Stimulated activated memory B cell treated with anti-CD40 and anti-IgM and Interleukin-4, amounts not matched to agents 10 μg/mL and 1 μg/mL and 100 μg/mL, for 72 hours (primary cell): ENCODE measurements at regions not wholly inside any gene's neighbourhood (a gene's known extent, or its start where the extent isn't known, plus 50 kb on each side); places are given as distances from the start of the nearest gene placed in this dataset.

Experiments used
- ATAC-seq: fragments of 150-1000 bp; cut with Tn5 transposase; 2 replicates; pipeline ENCODE4 v1.10.0; 2021
- H3K27ac Mint-ChIP-seq: one replicate; pipeline ENCODE4 v1.8.0; 2022; ENCODE audit warnings: mild to moderate bottlenecking, mixed read lengths
- H3K27me3 Mint-ChIP-seq: one replicate; pipeline ENCODE4 v1.8.0; 2022; ENCODE audit warnings: mixed read lengths
- H3K36me3 Mint-ChIP-seq: one replicate; pipeline ENCODE4 v1.8.0; 2022; ENCODE audit warnings: mixed read lengths
- H3K4me1 Mint-ChIP-seq: one replicate; pipeline ENCODE4 v1.8.0; 2022; ENCODE audit warnings: mixed read lengths
- H3K4me3 Mint-ChIP-seq: one replicate; pipeline ENCODE4 v1.8.0; 2022; ENCODE audit warnings: mild to moderate bottlenecking, moderate library complexity, mixed read lengths
- H3K9me3 Mint-ChIP-seq: one replicate; pipeline ENCODE4 v1.8.0; 2022; ENCODE audit warnings: mixed read lengths

GRCh38 chr21:21764281-21764680 is 766.1 kb downstream of the NCAM2 start:
- Mint-ChIP-seq H3K9me3 (peaks cover 1% of the 10 kb centered on the region), H3K27me3 (no peaks in the 10 kb centered on the region), H3K36me3 (no peaks in the 10 kb centered on the region), H3K27ac (no peak overlapping the region), H3K4me1 (no peaks in the 10 kb centered on the region), H3K4me3 (no peak overlapping the region)
- ATAC-seq: no peak

GRCh38 chr21:21767276-21767675 is 769.1 kb downstream of the NCAM2 start:
- Mint-ChIP-seq H3K4me3 (no peak overlapping the region), H3K27ac (no peak overlapping the region), H3K36me3 (no peaks in the 10 kb centered on the region), H3K27me3 (no peaks in the 10 kb centered on the region), H3K9me3 (peaks cover 4% of the 10 kb centered on the region), H3K4me1 (no peaks in the 10 kb centered on the region)
- no peak for ATAC-seq

- Mint-ChIP-seq H3K9me3 (peaks cover 6% of the 10 kb centered on the region), H3K4me3 (no peak overlapping the region), H3K4me1 (no peaks in the 10 kb centered on the region), H3K27ac (no peak overlapping the region), H3K27me3 (no peaks in the 10 kb centered on the region), H3K36me3 (no peaks in the 10 kb centered on the region)
- no peak for ATAC-seq
These were observed 790.4 kb downstream of the NCAM2 start for GRCh38 chr21:21788591-21788990.

GRCh38 chr21:21801921-21802320 is 803.7 kb downstream of the NCAM2 start:
- no peaks in the 10 kb centered on the region for H3K9me3 Mint-ChIP-seq
- ATAC-seq: no peak

GRCh38 chr21:21806711-21807597 is 808.7 kb downstream of the NCAM2 start:
- no peaks in the 10 kb centered on the region for H3K9me3 Mint-ChIP-seq
- H3K4me1 Mint-ChIP-seq: no peaks in the 10 kb centered on the region
- no peak overlapping the region for H3K4me3 Mint-ChIP-seq
- H3K36me3 Mint-ChIP-seq: no peaks in the 10 kb centered on the region
- ATAC-seq: no peak
- H3K27ac Mint-ChIP-seq: no peak overlapping the region
- H3K27me3 Mint-ChIP-seq: no peaks in the 10 kb centered on the region

More at GRCh38 chr21:21801921-21802320, 803.7 kb downstream of the NCAM2 start:
- Mint-ChIP-seq H3K27me3 (no peaks in the 10 kb centered on the region), H3K27ac (no peak overlapping the region), H3K4me1 (no peaks in the 10 kb centered on the region), H3K36me3 (no peaks in the 10 kb centered on the region), H3K4me3 (no peak overlapping the region)

- Mint-ChIP-seq H3K27me3 (no peaks in the 10 kb centered on the region), H3K9me3 (no peaks in the 10 kb centered on the region), H3K27ac (no peak overlapping the region), H3K4me3 (no peak overlapping the region), H3K36me3 (no peaks in the 10 kb centered on the region), H3K4me1 (no peaks in the 10 kb centered on the region)
- no peak for ATAC-seq
These were observed 809.3 kb downstream of the NCAM2 start for GRCh38 chr21:21807598-21807903.

GRCh38 chr21:21813289-21813688 is 815.1 kb downstream of the NCAM2 start:
- no peak for ATAC-seq
- Mint-ChIP-seq H3K4me3 (no peak overlapping the region), H3K27me3 (no peaks in the 10 kb centered on the region), H3K27ac (no peak overlapping the region), H3K36me3 (no peaks in the 10 kb centered on the region), H3K9me3 (no peaks in the 10 kb centered on the region), H3K4me1 (no peaks in the 10 kb centered on the region)

- H3K27me3 Mint-ChIP-seq: no peaks in the 10 kb centered on the region
- no peaks in the 10 kb centered on the region for H3K4me1 Mint-ChIP-seq
- no peak for ATAC-seq
These were observed 815.7 kb downstream of the NCAM2 start for GRCh38 chr21:21813934-21814333.

GRCh38 chr21:21816778-21817177 is 818.6 kb downstream of the NCAM2 start:
- Mint-ChIP-seq H3K27ac (no peak overlapping the region), H3K4me1 (no peaks in the 10 kb centered on the region), H3K27me3 (no peaks in the 10 kb centered on the region), H3K36me3 (no peaks in the 10 kb centered on the region), H3K9me3 (peaks cover 3% of the 10 kb centered on the region), H3K4me3 (no peak overlapping the region)
- ATAC-seq: no peak

More at GRCh38 chr21:21813934-21814333, 815.7 kb downstream of the NCAM2 start:
- Mint-ChIP-seq H3K36me3 (no peaks in the 10 kb centered on the region), H3K27ac (no peak overlapping the region), H3K4me3 (no peak overlapping the region), H3K9me3 (no peaks in the 10 kb centered on the region)

- Mint-ChIP-seq H3K36me3 (no peaks in the 10 kb centered on the region), H3K4me1 (no peaks in the 10 kb centered on the region), H3K27me3 (no peaks in the 10 kb centered on the region), H3K4me3 (no peak overlapping the region), H3K9me3 (peaks cover 3% of the 10 kb centered on the region), H3K27ac (no peak overlapping the region)
- no peak for ATAC-seq
These were observed 820.7 kb downstream of the NCAM2 start for GRCh38 chr21:21818898-21819297.

GRCh38 chr21:21828130-21828529 is 829.9 kb downstream of the NCAM2 start:
- no peak for ATAC-seq
- Mint-ChIP-seq H3K27ac (no peak overlapping the region), H3K36me3 (no peaks in the 10 kb centered on the region), H3K4me3 (no peak overlapping the region), H3K9me3 (peaks cover 3% of the 10 kb centered on the region), H3K4me1 (no peaks in the 10 kb centered on the region), H3K27me3 (no peaks in the 10 kb centered on the region)

- ATAC-seq: no peak
- no peaks in the 10 kb centered on the region for H3K4me1 Mint-ChIP-seq
- no peak overlapping the region for H3K4me3 Mint-ChIP-seq
- H3K27ac Mint-ChIP-seq: no peak overlapping the region
- H3K36me3 Mint-ChIP-seq: no peaks in the 10 kb centered on the region
- H3K27me3 Mint-ChIP-seq: no peaks in the 10 kb centered on the region
- H3K9me3 Mint-ChIP-seq: peaks cover 3% of the 10 kb centered on the region
These were observed 832.8 kb downstream of the NCAM2 start for GRCh38 chr21:21831036-21831435.

- no peaks in the 10 kb centered on the region for H3K9me3 Mint-ChIP-seq
- H3K4me3 Mint-ChIP-seq: no peak overlapping the region
- H3K4me1 Mint-ChIP-seq: no peaks in the 10 kb centered on the region
- no peak for ATAC-seq
- no peak overlapping the region for H3K27ac Mint-ChIP-seq
- H3K36me3 Mint-ChIP-seq: no peaks in the 10 kb centered on the region
- H3K27me3 Mint-ChIP-seq: no peaks in the 10 kb centered on the region
These were observed 847.7 kb downstream of the NCAM2 start for GRCh38 chr21:21845901-21846300.

- ATAC-seq: no peak
- H3K4me1 Mint-ChIP-seq: no peaks in the 10 kb centered on the region
- H3K27ac Mint-ChIP-seq: no peak overlapping the region
These were observed 853.0 kb downstream of the NCAM2 start for GRCh38 chr21:21851205-21851604.

GRCh38 chr21:21851657-21852056 is 853.4 kb downstream of the NCAM2 start:
- ATAC-seq: no peak
- Mint-ChIP-seq H3K27ac (no peak overlapping the region), H3K36me3 (no peaks in the 10 kb centered on the region), H3K4me1 (no peaks in the 10 kb centered on the region), H3K9me3 (no peaks in the 10 kb centered on the region), H3K27me3 (no peaks in the 10 kb centered on the region), H3K4me3 (no peak overlapping the region)

More at GRCh38 chr21:21851205-21851604, 853.0 kb downstream of the NCAM2 start:
- H3K27me3 Mint-ChIP-seq: no peaks in the 10 kb centered on the region
- H3K9me3 Mint-ChIP-seq: no peaks in the 10 kb centered on the region
- H3K4me3 Mint-ChIP-seq: no peak overlapping the region
- H3K36me3 Mint-ChIP-seq: no peaks in the 10 kb centered on the region

GRCh38 chr21:21858502-21859334 is 860.5 kb downstream of the NCAM2 start:
- Mint-ChIP-seq H3K36me3 (no peaks in the 10 kb centered on the region), H3K27me3 (no peaks in the 10 kb centered on the region), H3K9me3 (no peaks in the 10 kb centered on the region), H3K4me3 (no peak overlapping the region), H3K27ac (no peak overlapping the region), H3K4me1 (no peaks in the 10 kb centered on the region)
- ATAC-seq: no peak
